Gastroesophageal sphincter (tissue), 3 donors: ENCODE measurements at regions not wholly inside any gene's neighbourhood (a gene's known extent, or its start where the extent isn't known, plus 50 kb on each side); places are given as distances from the start of the nearest gene placed in this dataset.
"Not testable (repeated sequence)": the region's sequence is repeated elsewhere in the genome, so short reads cannot be mapped to it uniquely, and the experiment has no call there.

Source experiments
- EP300 ChIP-seq: sonication (generic); formaldehyde crosslinking; IDR thresholded peaks from one replicate; pipeline ENCODE4 v1.6.1; 2017; ENCODE audit warnings: antibody characterized with exemption, mild to moderate bottlenecking
- POLR2A ChIP-seq, 2 donors: fragments of 450-650 bp; IDR thresholded peaks; one replicate each; pipeline ENCODE4 v1.6.1; 2017; ENCODE audit warnings: antibody characterized with exemption in 2 of 2, mild to moderate bottlenecking in 2 of 2, moderate library complexity in 1 of 2
- POLR2AphosphoS5 ChIP-seq: sonication (generic); formaldehyde crosslinking; IDR thresholded peaks from one replicate; pipeline ENCODE4 v1.6.1; 2017; ENCODE audit warnings: antibody characterized with exemption
- TF ChIP-seq, protein P1 (sequence below), 4 experiments: fragments of 200-600 bp in 2 of 4; fragments of 450-650 bp in 2 of 4; sonication (generic) in 1 of 4; IDR thresholded peaks; one replicate each; pipeline ENCODE4 v1.5.1; 2017 to 2019; ENCODE audit warnings: antibody characterized with exemption in 4 of 4, mild to moderate bottlenecking in 2 of 4, moderate library complexity in 2 of 4

DNA sequence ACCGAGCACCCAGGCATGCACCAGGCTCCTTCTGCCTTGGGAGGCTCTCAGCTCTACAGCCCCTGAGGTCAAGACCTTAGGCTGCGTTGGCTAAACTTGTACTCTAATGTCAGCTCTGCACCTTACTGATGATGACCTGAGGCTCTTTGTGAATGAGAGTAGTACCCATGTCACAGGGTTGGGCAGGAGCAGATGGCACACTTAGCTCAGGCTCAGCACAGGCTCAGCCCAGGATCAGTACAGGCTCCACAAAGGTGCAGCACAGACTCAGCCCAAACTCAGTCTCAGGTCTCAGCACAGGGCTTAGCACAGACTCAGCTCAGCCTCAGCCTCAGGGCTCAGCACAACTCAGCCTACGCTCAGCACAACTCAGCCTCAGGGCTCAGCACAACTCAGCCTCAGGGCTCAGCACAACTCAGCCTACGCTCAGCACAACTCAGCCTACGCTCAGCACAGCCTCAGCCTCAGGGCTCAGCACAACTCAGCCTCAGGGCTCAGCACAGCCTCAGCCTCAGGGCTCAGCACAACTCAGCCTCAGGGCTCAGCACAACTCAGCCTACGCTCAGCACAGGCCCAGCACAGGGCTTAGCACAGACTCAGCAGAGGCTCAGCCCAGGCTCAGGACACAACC lies 128.1 kb downstream of the LIMS4 start:
- TF ChIP-seq, protein P1, sequence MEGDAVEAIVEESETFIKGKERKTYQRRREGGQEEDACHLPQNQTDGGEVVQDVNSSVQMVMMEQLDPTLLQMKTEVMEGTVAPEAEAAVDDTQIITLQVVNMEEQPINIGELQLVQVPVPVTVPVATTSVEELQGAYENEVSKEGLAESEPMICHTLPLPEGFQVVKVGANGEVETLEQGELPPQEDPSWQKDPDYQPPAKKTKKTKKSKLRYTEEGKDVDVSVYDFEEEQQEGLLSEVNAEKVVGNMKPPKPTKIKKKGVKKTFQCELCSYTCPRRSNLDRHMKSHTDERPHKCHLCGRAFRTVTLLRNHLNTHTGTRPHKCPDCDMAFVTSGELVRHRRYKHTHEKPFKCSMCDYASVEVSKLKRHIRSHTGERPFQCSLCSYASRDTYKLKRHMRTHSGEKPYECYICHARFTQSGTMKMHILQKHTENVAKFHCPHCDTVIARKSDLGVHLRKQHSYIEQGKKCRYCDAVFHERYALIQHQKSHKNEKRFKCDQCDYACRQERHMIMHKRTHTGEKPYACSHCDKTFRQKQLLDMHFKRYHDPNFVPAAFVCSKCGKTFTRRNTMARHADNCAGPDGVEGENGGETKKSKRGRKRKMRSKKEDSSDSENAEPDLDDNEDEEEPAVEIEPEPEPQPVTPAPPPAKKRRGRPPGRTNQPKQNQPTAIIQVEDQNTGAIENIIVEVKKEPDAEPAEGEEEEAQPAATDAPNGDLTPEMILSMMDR (IDR thresholded peaks at IDR 0.05) = not testable (repeated sequence)
- not testable (repeated sequence) for TF ChIP-seq POLR2AphosphoS5; POLR2A (IDR thresholded peaks at IDR 0.05); EP300
